Body of pancreas (tissue), 4 donors: ENCODE measurements at regions not wholly inside any gene's neighbourhood (a gene's known extent, or its start where the extent isn't known, plus 50 kb on each side); places are given as distances from the start of the nearest gene placed in this dataset.

Experiments used
- CTCF ChIP-seq, 7 experiments: fragments of 450-650 bp in 4 of 7; fragments of 200-600 bp in 3 of 7; sonication (generic) in 3 of 7; IDR thresholded peaks; one replicate each; pipeline ENCODE4 v1.5.1; 2016 to 2019; ENCODE audit warnings: antibody characterized with exemption in 7 of 7
- POLR2A ChIP-seq, 3 donors: fragments of 450-650 bp; IDR thresholded peaks; one replicate each; pipeline ENCODE4 v1.6.1; 2016; ENCODE audit warnings: antibody characterized with exemption in 3 of 3, mild to moderate bottlenecking in 2 of 3

- TF ChIP-seq CTCF (IDR thresholded peaks at IDR 0.05) (no peak), POLR2A (IDR thresholded peaks at IDR 0.05) (no peak)
Measured at GRCh38 chr14:84929086-84929485, 600.9 kb upstream of the FLRT2 start.
